ENCODE measurements at regions not wholly inside any gene's neighbourhood (a gene's known extent, or its start where the extent isn't known, plus 50 kb on each side); places are given as distances from the start of the nearest gene placed in this dataset.

GRCh38 chr12:115233891-115234543, 550.0 kb upstream of the TBX3 start:
- DNase-seq, result no peak
- no peaks in the 10 kb centered on the region for H3K27me3 Mint-ChIP-seq
- no peaks in the 10 kb centered on the region for H3K9me3 Mint-ChIP-seq
- no peaks in the 10 kb centered on the region for H3K4me1 Mint-ChIP-seq
- H3K36me3 Mint-ChIP-seq (ENCODE audit: low read depth), result no peaks in the 10 kb centered on the region
- intact Hi-C loops (cut with micrococcal nuclease), result no loop called here
- H3K27ac Mint-ChIP-seq, result no peak overlapping the region
- H3K4me3 Mint-ChIP-seq, result no peak overlapping the region

- Mint-ChIP-seq H3K9me3 (no peaks in the 10 kb centered on the region), H3K4me1 (no peaks in the 10 kb centered on the region), H3K27ac (no peak overlapping the region), H3K4me3 (no peak overlapping the region), H3K27me3 (no peaks in the 10 kb centered on the region), H3K36me3 (ENCODE audit: low read depth) (no peaks in the 10 kb centered on the region)
- intact Hi-C loops (cut with micrococcal nuclease), result no loop called here
- no peak for DNase-seq
Observed at GRCh38 chr12:115232455-115233156, 548.6 kb upstream of the TBX3 start.

DNA sequence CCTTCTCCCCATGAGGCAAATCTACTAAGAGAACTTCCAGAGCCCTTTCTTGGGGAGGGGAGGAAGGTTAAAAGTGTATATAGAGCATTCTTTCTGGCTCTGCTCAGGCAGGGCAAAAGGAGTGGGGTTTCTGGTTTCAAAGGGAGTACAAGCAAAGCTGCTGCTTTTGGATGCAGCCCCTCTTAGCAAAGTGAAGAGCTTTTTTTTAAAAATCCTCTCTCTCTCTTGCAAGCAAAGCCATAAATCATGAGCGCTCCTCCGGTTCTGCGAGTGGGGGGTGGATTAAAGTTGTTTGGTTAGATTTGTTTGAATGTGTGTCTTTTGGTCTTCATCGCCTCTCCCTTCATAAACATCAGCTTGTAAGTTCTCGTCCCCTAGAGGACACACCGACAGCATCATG, 546.6 kb upstream of the TBX3 start:
- intact Hi-C loops (cut with micrococcal nuclease), result no loop called here
- Mint-ChIP-seq H3K9me3 (peaks cover 5% of the 10 kb centered on the region), H3K4me1 (no peaks in the 10 kb centered on the region), H3K36me3 (ENCODE audit: low read depth) (no peaks in the 10 kb centered on the region), H3K27ac (no peak overlapping the region), H3K4me3 (no peak overlapping the region), H3K27me3 (no peaks in the 10 kb centered on the region)
- DNase-seq, result no peak

DNA sequence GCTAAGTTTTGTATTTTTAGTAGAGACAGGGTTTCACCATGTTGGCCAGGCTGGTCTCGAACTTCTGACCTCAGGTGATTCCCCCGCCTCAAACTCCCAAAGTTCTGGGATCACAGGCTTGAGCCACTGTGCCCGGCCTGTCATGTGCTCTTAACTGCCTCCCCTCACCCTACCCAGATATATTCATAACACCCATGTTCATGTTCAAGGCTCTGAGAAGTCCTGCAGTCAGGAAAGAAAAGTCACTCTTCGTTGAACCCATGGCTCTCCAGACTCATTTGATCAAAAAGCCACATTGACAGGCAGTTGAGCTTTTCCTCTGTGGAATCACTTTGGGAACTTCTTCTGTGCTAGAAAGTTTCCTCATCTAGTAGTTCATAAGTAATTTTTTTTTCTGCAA, 545.5 kb upstream of the TBX3 start:
- intact Hi-C loops (cut with micrococcal nuclease), result no loop called here
- no peak overlapping the region for H3K27ac Mint-ChIP-seq
- H3K36me3 Mint-ChIP-seq (ENCODE audit: low read depth), result no peaks in the 10 kb centered on the region
- no peak overlapping the region for H3K4me3 Mint-ChIP-seq
- H3K4me1 Mint-ChIP-seq, result no peaks in the 10 kb centered on the region
- H3K27me3 Mint-ChIP-seq, result no peaks in the 10 kb centered on the region
- DNase-seq, result no peak
- H3K9me3 Mint-ChIP-seq, result peaks cover 5% of the 10 kb centered on the region

DNA sequence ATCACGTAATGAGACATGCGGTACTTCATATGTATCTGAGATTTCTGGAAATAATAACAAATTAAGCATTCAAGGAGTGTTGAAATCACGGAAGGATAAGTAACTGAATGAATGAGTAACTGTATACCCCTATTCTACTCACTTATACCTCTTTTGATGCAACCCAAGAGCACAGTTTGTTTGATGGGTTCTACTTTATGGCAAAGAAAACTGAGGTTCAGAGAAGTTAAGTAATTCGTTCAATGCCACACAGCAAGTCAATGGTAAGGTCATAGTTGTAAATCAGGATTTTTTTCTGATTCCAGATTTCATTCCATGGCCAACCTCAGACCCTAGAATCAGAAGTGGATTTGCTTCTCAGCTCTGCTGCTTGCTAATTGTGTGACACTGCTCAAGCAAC, 544.5 kb upstream of the TBX3 start:
- H3K9me3 Mint-ChIP-seq, result peaks cover 5% of the 10 kb centered on the region
- no peak overlapping the region for H3K27ac Mint-ChIP-seq
- H3K4me3 Mint-ChIP-seq, result no peak overlapping the region
- no peak for DNase-seq
- no peaks in the 10 kb centered on the region for H3K27me3 Mint-ChIP-seq
- H3K4me1 Mint-ChIP-seq, result no peaks in the 10 kb centered on the region
- H3K36me3 Mint-ChIP-seq (ENCODE audit: low read depth), result no peaks in the 10 kb centered on the region
- intact Hi-C loops (cut with micrococcal nuclease), result no loop called here

DNA sequence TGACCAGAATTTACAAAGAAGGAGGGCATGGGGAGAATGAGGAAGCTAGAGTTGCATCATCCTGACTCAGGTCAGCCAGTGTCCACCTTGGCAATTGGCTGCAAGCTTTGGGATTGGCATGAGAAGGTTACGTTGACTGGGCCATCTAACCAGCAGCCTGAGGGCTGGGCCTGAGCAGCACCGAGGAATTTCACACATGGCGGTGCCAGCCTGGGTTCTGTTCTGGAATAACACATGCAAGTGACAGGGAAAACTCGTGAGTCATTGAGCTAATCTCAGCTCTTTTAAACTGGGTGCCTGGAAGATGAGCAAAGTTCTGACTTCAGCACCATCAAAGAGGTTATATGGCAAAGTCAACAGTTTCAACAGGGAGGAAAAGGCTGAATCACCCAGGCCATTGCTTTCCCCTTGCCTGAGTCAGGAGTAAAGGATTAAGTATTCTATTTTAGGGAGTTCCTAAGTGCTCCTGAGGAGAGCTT, 543.2 kb upstream of the TBX3 start:
- H3K4me3 Mint-ChIP-seq, result no peak overlapping the region
- no peak overlapping the region for H3K27ac Mint-ChIP-seq
- DNase-seq, result no peak
- peaks cover 5% of the 10 kb centered on the region for H3K9me3 Mint-ChIP-seq
- H3K4me1 Mint-ChIP-seq, result no peaks in the 10 kb centered on the region
- H3K27me3 Mint-ChIP-seq, result no peaks in the 10 kb centered on the region
- intact Hi-C loops (cut with micrococcal nuclease), result no loop called here
- H3K36me3 Mint-ChIP-seq (ENCODE audit: low read depth), result no peaks in the 10 kb centered on the region

DNA sequence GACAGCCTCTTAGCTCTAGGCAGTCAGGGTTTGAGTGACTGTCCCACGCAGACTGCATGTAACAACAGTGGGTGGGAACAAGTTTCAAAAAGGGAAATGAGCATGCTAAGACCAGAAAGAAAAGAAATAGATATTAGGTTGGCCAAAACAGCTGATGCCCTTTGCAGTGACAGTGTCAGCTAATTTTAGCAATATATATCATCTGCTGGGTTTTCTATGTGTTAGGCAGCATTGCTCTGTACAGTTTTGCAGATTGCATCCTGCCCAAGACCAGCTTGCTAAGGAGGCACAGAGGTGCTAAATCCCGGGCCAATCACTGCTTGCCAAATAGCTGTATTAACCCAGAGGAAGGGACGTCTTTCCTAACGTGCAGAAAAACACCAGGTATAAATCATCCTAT, 541.9 kb upstream of the TBX3 start:
- intact Hi-C loops (cut with micrococcal nuclease), result no loop called here
- H3K36me3 Mint-ChIP-seq (ENCODE audit: low read depth), result no peaks in the 10 kb centered on the region
- peaks cover 5% of the 10 kb centered on the region for H3K9me3 Mint-ChIP-seq
- H3K27ac Mint-ChIP-seq, result no peak overlapping the region
- no peak overlapping the region for H3K4me3 Mint-ChIP-seq
- DNase-seq, result no peak
- no peaks in the 10 kb centered on the region for H3K27me3 Mint-ChIP-seq
- no peaks in the 10 kb centered on the region for H3K4me1 Mint-ChIP-seq

DNA sequence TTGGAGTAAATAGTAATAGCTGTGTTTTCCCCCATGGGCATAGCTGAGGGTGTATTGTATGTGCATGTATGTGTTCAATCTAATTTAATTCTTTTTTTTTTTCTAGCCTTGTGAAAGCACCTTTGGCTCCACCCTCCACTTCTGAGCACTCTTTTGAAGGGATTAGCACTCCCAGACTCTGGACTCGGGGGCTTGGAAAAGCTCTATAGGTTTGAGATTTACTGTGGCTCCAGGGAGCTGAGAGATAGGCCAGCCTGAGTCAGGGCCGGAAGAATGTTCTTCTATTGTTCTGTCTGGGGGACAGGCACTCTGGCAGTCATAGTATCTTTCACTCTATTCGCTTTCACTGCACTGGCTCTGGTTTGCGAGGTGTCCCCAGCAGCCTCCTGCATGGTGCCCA, 540.0 kb upstream of the TBX3 start:
- intact Hi-C loops (cut with micrococcal nuclease), result no loop called here
- H3K27me3 Mint-ChIP-seq, result no peaks in the 10 kb centered on the region
- no peak overlapping the region for H3K4me3 Mint-ChIP-seq
- no peak overlapping the region for H3K27ac Mint-ChIP-seq
- no peaks in the 10 kb centered on the region for H3K36me3 Mint-ChIP-seq (ENCODE audit: low read depth)
- H3K4me1 Mint-ChIP-seq, result no peaks in the 10 kb centered on the region
- DNase-seq, result no peak
- H3K9me3 Mint-ChIP-seq, result peaks cover 5% of the 10 kb centered on the region

- H3K4me3 Mint-ChIP-seq, result no peak overlapping the region
- no peaks in the 10 kb centered on the region for H3K27me3 Mint-ChIP-seq
- no peaks in the 10 kb centered on the region for H3K4me1 Mint-ChIP-seq
- peaks cover 5% of the 10 kb centered on the region for H3K9me3 Mint-ChIP-seq
- no peak overlapping the region for H3K27ac Mint-ChIP-seq
- intact Hi-C loops (cut with micrococcal nuclease), result no loop called here
- DNase-seq, result no peak
- H3K36me3 Mint-ChIP-seq (ENCODE audit: low read depth), result no peaks in the 10 kb centered on the region
Observed at GRCh38 chr12:115223322-115223721, 539.3 kb upstream of the TBX3 start.

DNA sequence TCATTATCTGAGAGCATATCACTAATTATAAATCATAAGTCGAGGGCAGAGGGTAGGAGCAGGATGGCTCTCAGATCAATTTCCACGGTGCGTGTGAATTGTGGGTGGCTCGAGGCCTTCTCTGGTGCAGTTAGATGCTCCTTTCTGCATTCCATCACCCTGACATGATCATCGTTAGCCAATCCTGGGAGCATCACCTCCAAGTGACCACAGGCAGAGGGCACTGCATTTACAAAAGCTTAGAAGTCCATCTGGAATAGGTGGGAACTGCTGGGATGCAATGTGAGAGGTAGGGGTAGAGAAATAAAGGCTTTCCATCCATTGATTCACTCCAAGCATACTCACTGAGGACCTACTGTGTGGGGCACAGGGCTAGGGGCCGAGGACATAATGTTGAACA, 538.2 kb upstream of the TBX3 start:
- peaks cover 5% of the 10 kb centered on the region for H3K9me3 Mint-ChIP-seq
- intact Hi-C loops (cut with micrococcal nuclease), result no loop called here
- DNase-seq, result no peak
- no peaks in the 10 kb centered on the region for H3K4me1 Mint-ChIP-seq
- no peaks in the 10 kb centered on the region for H3K36me3 Mint-ChIP-seq (ENCODE audit: low read depth)
- H3K4me3 Mint-ChIP-seq, result no peak overlapping the region
- no peaks in the 10 kb centered on the region for H3K27me3 Mint-ChIP-seq
- H3K27ac Mint-ChIP-seq, result no peak overlapping the region

DNA sequence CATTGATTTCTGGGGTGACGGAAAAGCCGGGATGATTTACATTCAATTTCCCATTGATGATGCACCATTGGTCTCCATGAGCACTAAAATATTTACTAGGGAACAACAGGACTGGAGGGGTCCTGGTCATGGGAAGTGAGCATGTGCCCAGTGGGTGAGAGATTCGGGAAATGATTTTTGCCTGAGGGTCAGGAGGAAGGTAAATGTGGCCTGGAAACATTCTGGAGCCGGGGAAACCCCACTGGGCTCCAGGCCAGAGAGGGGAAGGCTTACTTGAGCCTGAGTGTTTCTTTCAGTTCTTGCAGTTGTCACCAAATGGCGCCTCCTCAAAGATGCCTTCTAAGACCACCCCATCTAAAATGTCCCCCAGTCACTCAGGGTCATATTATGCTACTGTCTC, 532.3 kb upstream of the TBX3 start:
- Mint-ChIP-seq H3K27me3 (no peaks in the 10 kb centered on the region), H3K27ac (no peak overlapping the region), H3K4me3 (no peak overlapping the region), H3K36me3 (ENCODE audit: low read depth) (no peaks in the 10 kb centered on the region), H3K4me1 (no peaks in the 10 kb centered on the region), H3K9me3 (no peaks in the 10 kb centered on the region)
- intact Hi-C loops (cut with micrococcal nuclease), result no loop called here
- no peak for DNase-seq

DNA sequence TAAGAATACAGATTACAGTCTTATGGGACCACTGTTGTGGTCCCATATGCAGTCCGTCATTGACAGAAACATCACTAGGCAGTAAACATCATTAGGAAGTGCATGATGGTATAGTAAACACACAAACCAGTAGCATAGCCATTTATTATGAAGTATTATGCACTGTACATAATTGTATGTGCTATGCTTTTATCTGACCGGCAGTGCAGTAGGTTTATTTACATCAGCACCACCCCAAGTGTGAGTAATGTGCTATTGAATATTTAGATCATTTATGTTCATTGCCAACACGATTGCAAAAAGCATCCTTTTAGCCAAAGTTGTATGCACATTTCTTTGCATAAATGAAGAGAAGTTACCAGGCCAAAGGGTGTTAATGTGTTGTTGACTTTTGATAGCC, 531.6 kb upstream of the TBX3 start:
- Mint-ChIP-seq H3K27ac (no peak overlapping the region), H3K36me3 (ENCODE audit: low read depth) (no peaks in the 10 kb centered on the region), H3K4me3 (no peak overlapping the region), H3K4me1 (no peaks in the 10 kb centered on the region), H3K9me3 (no peaks in the 10 kb centered on the region), H3K27me3 (no peaks in the 10 kb centered on the region)
- no peak for DNase-seq
- intact Hi-C loops (cut with micrococcal nuclease), result no loop called here

DNA sequence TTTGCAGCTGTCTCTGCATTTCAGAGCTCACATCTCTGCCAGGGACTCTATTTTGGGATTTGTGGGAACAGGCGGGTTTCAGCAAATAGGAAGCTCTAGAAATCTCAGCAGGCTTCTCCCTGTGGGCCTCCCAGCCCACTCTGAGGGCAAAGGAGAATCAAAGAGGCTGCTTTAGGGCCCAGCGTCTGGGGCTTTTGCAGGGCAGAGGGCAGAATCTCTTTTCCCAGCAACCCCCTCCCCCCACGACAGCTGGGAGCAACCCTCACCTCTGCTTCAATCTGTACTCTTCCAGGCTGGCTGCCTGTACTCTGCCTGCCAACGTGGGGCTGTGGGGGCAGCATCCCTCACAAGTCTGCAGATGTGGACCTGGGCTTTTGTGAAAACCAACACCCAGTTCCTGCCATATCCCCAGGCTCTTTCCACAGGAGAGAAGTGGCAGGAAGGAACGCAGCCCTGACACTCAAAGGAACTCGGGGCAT, 529.6 kb upstream of the TBX3 start:
- Mint-ChIP-seq H3K4me1 (no peaks in the 10 kb centered on the region), H3K4me3 (no peak overlapping the region), H3K36me3 (ENCODE audit: low read depth) (no peaks in the 10 kb centered on the region), H3K9me3 (no peaks in the 10 kb centered on the region), H3K27me3 (no peaks in the 10 kb centered on the region), H3K27ac (no peak overlapping the region)
- intact Hi-C loops (cut with micrococcal nuclease), result no loop called here
- no peak for DNase-seq

- Mint-ChIP-seq H3K27ac (no peak overlapping the region), H3K4me3 (no peak overlapping the region), H3K36me3 (ENCODE audit: low read depth) (no peaks in the 10 kb centered on the region), H3K27me3 (no peaks in the 10 kb centered on the region), H3K9me3 (no peaks in the 10 kb centered on the region), H3K4me1 (no peaks in the 10 kb centered on the region)
- DNase-seq, result no peak
- intact Hi-C loops (cut with micrococcal nuclease), result no loop called here
Observed at GRCh38 chr12:115213118-115213517, 529.1 kb upstream of the TBX3 start.

GRCh38 chr12:115212356-115212755, 528.4 kb upstream of the TBX3 start:
- H3K27me3 Mint-ChIP-seq, result no peaks in the 10 kb centered on the region
- no peak overlapping the region for H3K27ac Mint-ChIP-seq
- H3K36me3 Mint-ChIP-seq (ENCODE audit: low read depth), result no peaks in the 10 kb centered on the region
- no peaks in the 10 kb centered on the region for H3K9me3 Mint-ChIP-seq
- intact Hi-C loops (cut with micrococcal nuclease), result no loop called here
- DNase-seq, result no peak
- no peaks in the 10 kb centered on the region for H3K4me1 Mint-ChIP-seq
- H3K4me3 Mint-ChIP-seq, result no peak overlapping the region

All from activated CD4-positive, alpha-beta T cell treated with anti-CD3 and anti-CD28 coated beads, Interleukin-2, amount 10 ng/mL, durations not matched to agents 24 days and 14 days (primary cell).